ENCODE measurements at regions not wholly inside any gene's neighbourhood (a gene's known extent, or its start where the extent isn't known, plus 50 kb on each side); places are given as distances from the start of the nearest gene placed in this dataset.

GRCh38 chr16:6144463-6144862 is 1046.9 kb upstream of the EEF2KMT start:
- H3K27ac ChIP-seq: no peak overlapping the region
- no peaks in the 10 kb centered on the region for H3K27me3 ChIP-seq (replicated peaks; ENCODE audit: insufficient read depth)
- H3K4me1 ChIP-seq (ENCODE audit: insufficient read depth): no peaks in the 10 kb centered on the region
- H4K20me1 ChIP-seq (ENCODE audit: insufficient read depth): no peaks in the 10 kb centered on the region
- H3K9ac ChIP-seq: no peak overlapping the region
- H3K36me3 ChIP-seq (ENCODE audit: low read depth): no peaks in the 10 kb centered on the region
- no peak overlapping the region for H2AFZ ChIP-seq
- no peak for DNase-seq
- no peaks in the 10 kb centered on the region for H3K79me2 ChIP-seq (ENCODE audit: insufficient read depth)
- TF ChIP-seq EZH2phosphoT487 (IDR thresholded peaks at IDR 0.05; ENCODE audit: insufficient read depth, low read depth): no peak
- TF ChIP-seq EZH2 (IDR thresholded peaks at IDR 0.05; ENCODE audit: insufficient read depth, poor library complexity, severe bottlenecking): no peak
- no peaks in the 10 kb centered on the region for H3F3A ChIP-seq (ENCODE audit: insufficient read depth)
- H3K4me2 ChIP-seq (ENCODE audit: unreplicated experiment): no peak overlapping the region
- H3K9me2 ChIP-seq (ENCODE audit: insufficient read depth): no peaks in the 10 kb centered on the region
- H3K9me3 ChIP-seq (ENCODE audit: low read depth): no peaks in the 10 kb centered on the region
- WGBS, 2 experiments (ENCODE audit: low coverage in 1 of 2, low lambda C conversion rate in 2 of 2, missing lambda C conversion rate in 2 of 2): 40 to 45% methylated on average over 4 of the region's 4 CpGs
- in situ Hi-C loops (cut with MboI): no loop called here
- no peak overlapping the region for H3K4me3 ChIP-seq

- no peak overlapping the region for H3K9ac ChIP-seq
- no peaks in the 10 kb centered on the region for H3K9me2 ChIP-seq (ENCODE audit: insufficient read depth)
- no peak for DNase-seq
- no peak for TF ChIP-seq EZH2 (IDR thresholded peaks at IDR 0.05; ENCODE audit: insufficient read depth, poor library complexity, severe bottlenecking)
- no peak for TF ChIP-seq EZH2phosphoT487 (IDR thresholded peaks at IDR 0.05; ENCODE audit: insufficient read depth, low read depth)
- H3K4me2 ChIP-seq (ENCODE audit: unreplicated experiment): no peak overlapping the region
- no peaks in the 10 kb centered on the region for H3K9me3 ChIP-seq (ENCODE audit: low read depth)
- in situ Hi-C loops (cut with MboI): no loop called here
- no peak overlapping the region for H3K4me3 ChIP-seq
- 0 to 2% methylated on average over 1 of the region's 1 CpG for WGBS, 2 experiments (ENCODE audit: low coverage in 1 of 2, low lambda C conversion rate in 2 of 2, missing lambda C conversion rate in 2 of 2)
- H3K79me2 ChIP-seq (ENCODE audit: insufficient read depth): no peaks in the 10 kb centered on the region
- H4K20me1 ChIP-seq (ENCODE audit: insufficient read depth): no peaks in the 10 kb centered on the region
- no peaks in the 10 kb centered on the region for H3K4me1 ChIP-seq (ENCODE audit: insufficient read depth)
- H3K27me3 ChIP-seq (replicated peaks; ENCODE audit: insufficient read depth): no peaks in the 10 kb centered on the region
- H2AFZ ChIP-seq: no peak overlapping the region
- no peaks in the 10 kb centered on the region for H3F3A ChIP-seq (ENCODE audit: insufficient read depth)
- no peaks in the 10 kb centered on the region for H3K36me3 ChIP-seq (ENCODE audit: low read depth)
- no peak overlapping the region for H3K27ac ChIP-seq
Measured at GRCh38 chr16:6143020-6143419, 1045.4 kb upstream of the EEF2KMT start.

GRCh38 chr16:6133009-6133557 is 1035.5 kb upstream of the EEF2KMT start:
- no peak for DNase-seq
- TF ChIP-seq EZH2phosphoT487 (IDR thresholded peaks at IDR 0.05; ENCODE audit: insufficient read depth, low read depth): no peak
- no peak for TF ChIP-seq EZH2 (IDR thresholded peaks at IDR 0.05; ENCODE audit: insufficient read depth, poor library complexity, severe bottlenecking)
- in situ Hi-C loops (cut with MboI): no loop called here

GRCh38 chr16:6132121-6132520 is 1034.5 kb upstream of the EEF2KMT start:
- TF ChIP-seq EZH2phosphoT487 (IDR thresholded peaks at IDR 0.05; ENCODE audit: insufficient read depth, low read depth) (no peak), EZH2 (IDR thresholded peaks at IDR 0.05; ENCODE audit: insufficient read depth, poor library complexity, severe bottlenecking) (no peak)
- H3K79me2 ChIP-seq (ENCODE audit: insufficient read depth): no peaks in the 10 kb centered on the region
- DNase-seq: no peak
- H3K9me3 ChIP-seq (ENCODE audit: low read depth): no peaks in the 10 kb centered on the region
- no peak overlapping the region for H3K9ac ChIP-seq
- no peaks in the 10 kb centered on the region for H3K36me3 ChIP-seq (ENCODE audit: low read depth)
- no peaks in the 10 kb centered on the region for H3K27me3 ChIP-seq (replicated peaks; ENCODE audit: insufficient read depth)
- H2AFZ ChIP-seq: no peak overlapping the region
- no peaks in the 10 kb centered on the region for H3F3A ChIP-seq (ENCODE audit: insufficient read depth)
- no peaks in the 10 kb centered on the region for H3K9me2 ChIP-seq (ENCODE audit: insufficient read depth)
- H3K4me1 ChIP-seq (ENCODE audit: insufficient read depth): no peaks in the 10 kb centered on the region
- WGBS, 2 experiments (ENCODE audit: low coverage in 1 of 2, low lambda C conversion rate in 2 of 2, missing lambda C conversion rate in 2 of 2): 29 to 30% methylated on average over 6 of the region's 6 CpGs
- H3K4me2 ChIP-seq (ENCODE audit: unreplicated experiment): no peak overlapping the region
- H3K4me3 ChIP-seq: no peak overlapping the region
- H3K27ac ChIP-seq: no peak overlapping the region
- in situ Hi-C loops (cut with MboI): no loop called here
- H4K20me1 ChIP-seq (ENCODE audit: insufficient read depth): no peaks in the 10 kb centered on the region

More at GRCh38 chr16:6133009-6133557, 1035.5 kb upstream of the EEF2KMT start:
- no peaks in the 10 kb centered on the region for H3K36me3 ChIP-seq (ENCODE audit: low read depth)
- H3K79me2 ChIP-seq (ENCODE audit: insufficient read depth): no peaks in the 10 kb centered on the region
- H3K4me3 ChIP-seq: no peak overlapping the region
- H3K9ac ChIP-seq: no peak overlapping the region
- H4K20me1 ChIP-seq (ENCODE audit: insufficient read depth): no peaks in the 10 kb centered on the region
- H2AFZ ChIP-seq: no peak overlapping the region
- H3K27ac ChIP-seq: no peak overlapping the region
- no peaks in the 10 kb centered on the region for H3K27me3 ChIP-seq (replicated peaks; ENCODE audit: insufficient read depth)
- no peaks in the 10 kb centered on the region for H3F3A ChIP-seq (ENCODE audit: insufficient read depth)
- no peak overlapping the region for H3K4me2 ChIP-seq (ENCODE audit: unreplicated experiment)
- H3K9me3 ChIP-seq (ENCODE audit: low read depth): no peaks in the 10 kb centered on the region
- 26 to 37% methylated on average over 6 of the region's 6 CpGs for WGBS, 2 experiments (ENCODE audit: low coverage in 1 of 2, low lambda C conversion rate in 2 of 2, missing lambda C conversion rate in 2 of 2)
- no peaks in the 10 kb centered on the region for H3K9me2 ChIP-seq (ENCODE audit: insufficient read depth)
- H3K4me1 ChIP-seq (ENCODE audit: insufficient read depth): no peaks in the 10 kb centered on the region

All from GM23248 (cell line).